Caco-2 (cell line): ENCODE measurements at regions not wholly inside any gene's neighbourhood (a gene's known extent, or its start where the extent isn't known, plus 50 kb on each side); places are given as distances from the start of the nearest gene placed in this dataset.

Experiments
- BruUV-seq: library from RNA; stranded (reverse); fragments of 400-500 nt; replicated peaks from 2 replicates; lab custom pipeline; 2021; lab: Mats Ljungman, UMichigan
- CTCF ChIA-PET: fragments of 300-600 bp; sonication (Branson Sonifier 250); formaldehyde crosslinking; loops from one replicate; lab custom pipeline; 2022; ENCODE audit warnings: antibody characterized with exemption; lab: Charles Lee
- POLR2A ChIA-PET: fragments of 300-600 bp; sonication (Branson Sonifier 250); formaldehyde crosslinking; loops from one replicate; lab custom pipeline; 2022; ENCODE audit warnings: antibody characterized with exemption; lab: Charles Lee
- DNase-seq, 2 experiments: peaks; one replicate each; pipeline versions ENCODE4 v3.0.0 to v3.0.0-alpha.2; 2020 to 2022
- H3K27me3 ChIP-seq: replicated peaks from 2 replicates; pipeline ENCODE4 v1.6.0; 2011; ENCODE audit warnings: low read length; ENCODE audit not compliant: control insufficient read depth, insufficient read depth
- H3K36me3 ChIP-seq: 2 replicates; pipeline ENCODE4 v1.5.1; 2011; ENCODE audit warnings: low read length; ENCODE audit not compliant: control insufficient read depth, insufficient read depth
- H3K4me1 ChIP-seq: fragments of 250-450 bp; sonication (Bioruptor Pico); 2 replicates; pipeline ENCODE4 v1.5.1; 2020; ENCODE audit warnings: mild to moderate bottlenecking
- H3K4me3 ChIP-seq: 2 replicates; pipeline ENCODE4 v1.5.1; 2011; ENCODE audit warnings: low read depth, mild to moderate bottlenecking, control low read depth, low read length
- H3K9me3 ChIP-seq: fragments of 250-450 bp; sonication (Bioruptor Pico); 2 replicates; pipeline ENCODE4 v1.5.1; 2020; ENCODE audit warnings: mild to moderate bottlenecking, moderate library complexity
- H3K27ac Mint-ChIP-seq: one replicate; pipeline ENCODE4 v1.8.0; 2022; ENCODE audit warnings: mixed read lengths; ENCODE audit not compliant: unreplicated experiment
- H3K27me3 Mint-ChIP-seq: one replicate; pipeline ENCODE4 v1.8.0; 2022; ENCODE audit warnings: mixed read lengths; ENCODE audit not compliant: insufficient read depth, unreplicated experiment
- H3K36me3 Mint-ChIP-seq: one replicate; pipeline ENCODE4 v1.8.0; 2022; ENCODE audit warnings: mild to moderate bottlenecking, mixed read lengths; ENCODE audit not compliant: insufficient read depth, unreplicated experiment
- H3K4me1 Mint-ChIP-seq: one replicate; pipeline ENCODE4 v1.8.0; 2022; ENCODE audit warnings: low read depth, mixed read lengths; ENCODE audit not compliant: unreplicated experiment
- H3K4me3 Mint-ChIP-seq: one replicate; pipeline ENCODE4 v1.8.0; 2022; ENCODE audit warnings: mild to moderate bottlenecking, moderate library complexity, mixed read lengths; ENCODE audit not compliant: unreplicated experiment
- H3K9me3 Mint-ChIP-seq: one replicate; pipeline ENCODE4 v1.8.0; 2022; ENCODE audit warnings: mixed read lengths; ENCODE audit not compliant: unreplicated experiment
- CTCF ChIP-seq, 2 experiments: fragments of 200-600 bp in 1 of 2; IDR thresholded peaks; 1 replicate in 1 of 2; 2 replicates in 1 of 2; pipeline versions ENCODE4 v1.5.1 to v1.8.0; 2011 to 2022; ENCODE audit warnings: antibody characterized with exemption in 1 of 2, control low read depth in 1 of 2, inconsistent platforms in 1 of 2, low read depth in 1 of 2, low read length in 1 of 2, mild to moderate bottlenecking in 1 of 2, moderate library complexity in 1 of 2; ENCODE audit not compliant: insufficient read depth in 1 of 2, severe bottlenecking in 1 of 2, unreplicated experiment in 1 of 2
- intact Hi-C: fragments of 100-400 bp; cut with micrococcal nuclease; formaldehyde crosslinking; loops from one replicate; pipeline ENCODE4 v1.10.0; 2022; ENCODE audit not compliant: unreplicated experiment

- no peak for DNase-seq
- Histone ChIP-seq H3K36me3 (no peaks in the 10 kb centered on the region), H3K9me3 (no peaks in the 10 kb centered on the region), H3K4me3 (no peak overlapping the region), H3K4me1 (no peaks in the 10 kb centered on the region), H3K27me3 (no peaks in the 10 kb centered on the region)
- Mint-ChIP-seq H3K27ac (no peak overlapping the region), H3K9me3 (no peaks in the 10 kb centered on the region), H3K36me3 (no peaks in the 10 kb centered on the region), H3K4me3 (no peak overlapping the region), H3K4me1 (no peaks in the 10 kb centered on the region), H3K27me3 (peaks cover 8% of the 10 kb centered on the region)
- no peak for TF ChIP-seq CTCF (IDR thresholded peaks at IDR 0.05; ENCODE audit: insufficient read depth in 1 of 2, low read depth in 1 of 2, low read length in 1 of 2, severe bottlenecking in 1 of 2, unreplicated experiment in 1 of 2)
- BruUV-seq, result no TSS peak
- CTCF ChIA-PET, result no interaction called here
- intact Hi-C loops, result no loop called here
- POLR2A ChIA-PET, result no interaction called here
Measured at GRCh38 chr2:182559623-182560022, 132.8 kb upstream of the PDE1A start.

GRCh38 chr2:182565911-182566567, 139.2 kb upstream of the PDE1A start:
- Mint-ChIP-seq H3K4me1 (no peaks in the 10 kb centered on the region), H3K4me3 (no peak overlapping the region), H3K27ac (no peak overlapping the region), H3K36me3 (no peaks in the 10 kb centered on the region), H3K9me3 (no peaks in the 10 kb centered on the region), H3K27me3 (peaks cover 23% of the 10 kb centered on the region)
- ChIA-PET CTCF (no interaction called here), POLR2A (no interaction called here)
- Histone ChIP-seq H3K36me3 (no peaks in the 10 kb centered on the region), H3K4me3 (no peak overlapping the region), H3K27me3 (no peaks in the 10 kb centered on the region), H3K4me1 (no peaks in the 10 kb centered on the region), H3K9me3 (no peaks in the 10 kb centered on the region)
- no peak for DNase-seq
- intact Hi-C loops, result no loop called here
- no peak for TF ChIP-seq CTCF (IDR thresholded peaks at IDR 0.05; ENCODE audit: insufficient read depth in 1 of 2, low read depth in 1 of 2, low read length in 1 of 2, severe bottlenecking in 1 of 2, unreplicated experiment in 1 of 2)
- BruUV-seq, result no TSS peak

- Histone ChIP-seq H3K9me3 (no peaks in the 10 kb centered on the region), H3K4me3 (no peak overlapping the region), H3K27me3 (no peaks in the 10 kb centered on the region), H3K4me1 (no peaks in the 10 kb centered on the region), H3K36me3 (no peaks in the 10 kb centered on the region)
- peaks cover 13% of the 10 kb centered on the region for H3K27me3 Mint-ChIP-seq
- no TSS peak for BruUV-seq
- DNase-seq, result no peak
- H3K9me3 Mint-ChIP-seq, result no peaks in the 10 kb centered on the region
- no peaks in the 10 kb centered on the region for H3K4me1 Mint-ChIP-seq
- POLR2A ChIA-PET, result no interaction called here
- CTCF ChIA-PET, result no interaction called here
- no peak for TF ChIP-seq CTCF (IDR thresholded peaks at IDR 0.05; ENCODE audit: insufficient read depth in 1 of 2, low read depth in 1 of 2, low read length in 1 of 2, severe bottlenecking in 1 of 2, unreplicated experiment in 1 of 2)
- intact Hi-C loops, result no loop called here
- no peak overlapping the region for H3K4me3 Mint-ChIP-seq
- no peak overlapping the region for H3K27ac Mint-ChIP-seq
- no peaks in the 10 kb centered on the region for H3K36me3 Mint-ChIP-seq
Measured at GRCh38 chr2:182573553-182573952, 142.5 kb upstream of the DNAJC10 start.
